ENCODE measurements at regions not wholly inside any gene's neighbourhood (a gene's known extent, or its start where the extent isn't known, plus 50 kb on each side); places are given as distances from the start of the nearest gene placed in this dataset.

DNA sequence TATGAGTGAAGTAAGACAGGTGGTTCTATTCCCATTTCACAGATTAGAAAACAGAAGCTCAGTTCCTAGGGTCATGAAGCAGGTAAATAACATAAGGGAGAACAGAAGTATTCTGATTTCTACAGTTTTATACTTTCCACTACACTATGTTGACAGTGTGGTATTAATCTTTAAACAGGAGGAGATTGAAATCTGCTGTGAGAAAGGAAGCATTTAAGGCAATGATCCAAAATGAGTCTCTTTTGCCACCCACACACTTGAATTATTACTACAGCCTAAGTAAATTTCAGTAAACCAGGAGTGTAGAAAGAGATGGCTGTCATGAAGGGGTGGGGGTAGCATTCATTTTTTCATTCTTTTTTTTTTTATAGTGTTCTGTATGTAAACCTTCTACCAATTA lies 893.0 kb downstream of the C4orf33 start:
- no peaks in the 10 kb centered on the region for H3K36me3 ChIP-seq (ENCODE audit: insufficient read depth, low read length)
- no peaks in the 10 kb centered on the region for H3K9me3 ChIP-seq (ENCODE audit: low read length)
- H3K79me2 ChIP-seq (replicated peaks; ENCODE audit: insufficient read depth, low read length), result no peaks in the 10 kb centered on the region
- no peak overlapping the region for H3K4me2 ChIP-seq (ENCODE audit: low read length)
- no peak overlapping the region for H3K9ac ChIP-seq (ENCODE audit: low read length)
- no peaks in the 10 kb centered on the region for H4K20me1 ChIP-seq (ENCODE audit: insufficient read depth)
- H2AFZ ChIP-seq (ENCODE audit: low read depth, low read length), result no peak overlapping the region
- no peaks in the 10 kb centered on the region for H3K9me2 ChIP-seq (ENCODE audit: insufficient read depth, low read length)
- TF ChIP-seq EP300 (conservative IDR thresholded peaks at IDR 0.05; ENCODE audit: poor library complexity, severe bottlenecking), result no peak
- TF ChIP-seq, protein P1, sequence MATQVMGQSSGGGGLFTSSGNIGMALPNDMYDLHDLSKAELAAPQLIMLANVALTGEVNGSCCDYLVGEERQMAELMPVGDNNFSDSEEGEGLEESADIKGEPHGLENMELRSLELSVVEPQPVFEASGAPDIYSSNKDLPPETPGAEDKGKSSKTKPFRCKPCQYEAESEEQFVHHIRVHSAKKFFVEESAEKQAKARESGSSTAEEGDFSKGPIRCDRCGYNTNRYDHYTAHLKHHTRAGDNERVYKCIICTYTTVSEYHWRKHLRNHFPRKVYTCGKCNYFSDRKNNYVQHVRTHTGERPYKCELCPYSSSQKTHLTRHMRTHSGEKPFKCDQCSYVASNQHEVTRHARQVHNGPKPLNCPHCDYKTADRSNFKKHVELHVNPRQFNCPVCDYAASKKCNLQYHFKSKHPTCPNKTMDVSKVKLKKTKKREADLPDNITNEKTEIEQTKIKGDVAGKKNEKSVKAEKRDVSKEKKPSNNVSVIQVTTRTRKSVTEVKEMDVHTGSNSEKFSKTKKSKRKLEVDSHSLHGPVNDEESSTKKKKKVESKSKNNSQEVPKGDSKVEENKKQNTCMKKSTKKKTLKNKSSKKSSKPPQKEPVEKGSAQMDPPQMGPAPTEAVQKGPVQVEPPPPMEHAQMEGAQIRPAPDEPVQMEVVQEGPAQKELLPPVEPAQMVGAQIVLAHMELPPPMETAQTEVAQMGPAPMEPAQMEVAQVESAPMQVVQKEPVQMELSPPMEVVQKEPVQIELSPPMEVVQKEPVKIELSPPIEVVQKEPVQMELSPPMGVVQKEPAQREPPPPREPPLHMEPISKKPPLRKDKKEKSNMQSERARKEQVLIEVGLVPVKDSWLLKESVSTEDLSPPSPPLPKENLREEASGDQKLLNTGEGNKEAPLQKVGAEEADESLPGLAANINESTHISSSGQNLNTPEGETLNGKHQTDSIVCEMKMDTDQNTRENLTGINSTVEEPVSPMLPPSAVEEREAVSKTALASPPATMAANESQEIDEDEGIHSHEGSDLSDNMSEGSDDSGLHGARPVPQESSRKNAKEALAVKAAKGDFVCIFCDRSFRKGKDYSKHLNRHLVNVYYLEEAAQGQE (IDR thresholded peaks at IDR 0.05; ENCODE audit: borderline replicate concordance), result no peak
- no peak for TF ChIP-seq RAD21 (conservative IDR thresholded peaks at IDR 0.05)
- TF ChIP-seq, protein P2, sequence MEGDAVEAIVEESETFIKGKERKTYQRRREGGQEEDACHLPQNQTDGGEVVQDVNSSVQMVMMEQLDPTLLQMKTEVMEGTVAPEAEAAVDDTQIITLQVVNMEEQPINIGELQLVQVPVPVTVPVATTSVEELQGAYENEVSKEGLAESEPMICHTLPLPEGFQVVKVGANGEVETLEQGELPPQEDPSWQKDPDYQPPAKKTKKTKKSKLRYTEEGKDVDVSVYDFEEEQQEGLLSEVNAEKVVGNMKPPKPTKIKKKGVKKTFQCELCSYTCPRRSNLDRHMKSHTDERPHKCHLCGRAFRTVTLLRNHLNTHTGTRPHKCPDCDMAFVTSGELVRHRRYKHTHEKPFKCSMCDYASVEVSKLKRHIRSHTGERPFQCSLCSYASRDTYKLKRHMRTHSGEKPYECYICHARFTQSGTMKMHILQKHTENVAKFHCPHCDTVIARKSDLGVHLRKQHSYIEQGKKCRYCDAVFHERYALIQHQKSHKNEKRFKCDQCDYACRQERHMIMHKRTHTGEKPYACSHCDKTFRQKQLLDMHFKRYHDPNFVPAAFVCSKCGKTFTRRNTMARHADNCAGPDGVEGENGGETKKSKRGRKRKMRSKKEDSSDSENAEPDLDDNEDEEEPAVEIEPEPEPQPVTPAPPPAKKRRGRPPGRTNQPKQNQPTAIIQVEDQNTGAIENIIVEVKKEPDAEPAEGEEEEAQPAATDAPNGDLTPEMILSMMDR (IDR thresholded peaks at IDR 0.05; ENCODE audit: poor library complexity, severe bottlenecking), result no peak
- no peak for TF ChIP-seq MXI1 (conservative IDR thresholded peaks at IDR 0.05; ENCODE audit: poor library complexity, severe bottlenecking)
- TF ChIP-seq TAF1 (IDR thresholded peaks at IDR 0.05; ENCODE audit: low read depth), result no peak
- no peak for TF ChIP-seq EZH2 (IDR thresholded peaks at IDR 0.05; ENCODE audit: borderline replicate concordance, insufficient read depth, low read length, poor library complexity, severe bottlenecking)
- no peak for TF ChIP-seq POLR2AphosphoS5 (IDR thresholded peaks at IDR 0.05)
- H3F3A ChIP-seq (ENCODE audit: insufficient read depth, low read length, poor library complexity, severe bottlenecking), result no peaks in the 10 kb centered on the region
- H3K4me3 ChIP-seq (ENCODE audit: low read length), result no peak overlapping the region
- H3K27ac ChIP-seq (ENCODE audit: low read length), result no peak overlapping the region
- H3K27me3 ChIP-seq (ENCODE audit: insufficient read depth, low read depth, low read length), result no peaks in the 10 kb centered on the region

DNA sequence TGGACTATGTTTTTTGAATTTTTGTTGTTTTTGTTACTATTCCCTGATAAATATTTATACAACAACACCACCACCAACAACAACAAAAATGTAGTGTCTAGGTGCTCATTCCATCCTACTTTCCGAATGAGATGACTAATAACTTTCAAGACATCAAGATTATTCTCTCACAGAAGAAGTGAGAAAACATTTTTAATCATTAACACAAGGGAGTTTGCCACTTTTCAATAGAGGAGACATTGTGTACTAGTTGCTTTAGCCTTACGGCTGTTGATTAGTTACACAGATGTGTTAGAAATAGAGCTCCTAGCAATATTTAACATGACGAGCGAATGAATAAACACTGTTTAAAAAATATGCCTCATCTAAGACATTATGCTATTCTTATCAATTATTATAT lies 898.8 kb downstream of the C4orf33 start:
- H2AFZ ChIP-seq (ENCODE audit: low read depth, low read length), result no peak overlapping the region
- H3F3A ChIP-seq (ENCODE audit: insufficient read depth, low read length, poor library complexity, severe bottlenecking), result no peaks in the 10 kb centered on the region
- H3K9ac ChIP-seq (ENCODE audit: low read length), result no peak overlapping the region

More for the DNA sequence above, 898.8 kb downstream of the C4orf33 start:
- H3K4me3 ChIP-seq (ENCODE audit: low read length), result no peak overlapping the region
- no peaks in the 10 kb centered on the region for H3K36me3 ChIP-seq (ENCODE audit: insufficient read depth, low read length)
- H4K20me1 ChIP-seq (ENCODE audit: insufficient read depth), result no peaks in the 10 kb centered on the region
- H3K27me3 ChIP-seq (ENCODE audit: insufficient read depth, low read depth, low read length), result no peaks in the 10 kb centered on the region
- H3K9me3 ChIP-seq (ENCODE audit: low read length), result no peaks in the 10 kb centered on the region
- TF ChIP-seq POLR2AphosphoS5 (IDR thresholded peaks at IDR 0.05) (no peak), EZH2 (IDR thresholded peaks at IDR 0.05; ENCODE audit: borderline replicate concordance, insufficient read depth, low read length, poor library complexity, severe bottlenecking) (no peak), EP300 (conservative IDR thresholded peaks at IDR 0.05; ENCODE audit: poor library complexity, severe bottlenecking) (no peak), RAD21 (conservative IDR thresholded peaks at IDR 0.05) (no peak)
- TF ChIP-seq, protein P2 (IDR thresholded peaks at IDR 0.05; ENCODE audit: poor library complexity, severe bottlenecking), result no peak
- TF ChIP-seq, protein P1 (IDR thresholded peaks at IDR 0.05; ENCODE audit: borderline replicate concordance), result no peak
- H3K79me2 ChIP-seq (replicated peaks; ENCODE audit: insufficient read depth, low read length), result no peaks in the 10 kb centered on the region
- no peak overlapping the region for H3K4me2 ChIP-seq (ENCODE audit: low read length)
- no peaks in the 10 kb centered on the region for H3K9me2 ChIP-seq (ENCODE audit: insufficient read depth, low read length)
- H3K27ac ChIP-seq (ENCODE audit: low read length), result no peak overlapping the region

Data from neural cell (in vitro differentiated cells).